ENCODE measurements at regions not wholly inside any gene's neighbourhood (a gene's known extent, or its start where the extent isn't known, plus 50 kb on each side); places are given as distances from the start of the nearest gene placed in this dataset.

GRCh38 chr5:135119481-135119880, 85.5 kb upstream of the PITX1 start:
- DNase-seq (ENCODE audit: extremely low spot score, unreplicated experiment): no peak
- no peak for TF ChIP-seq CTCF (IDR thresholded peaks at IDR 0.05)
- no peak overlapping the region for H3K4me3 Mint-ChIP-seq (ENCODE audit: unreplicated experiment)
- peaks cover 43% of the 10 kb centered on the region for H3K27me3 Mint-ChIP-seq (ENCODE audit: unreplicated experiment)
- H3K27ac Mint-ChIP-seq (ENCODE audit: unreplicated experiment): no peak overlapping the region
- no peaks in the 10 kb centered on the region for H3K9me3 Mint-ChIP-seq (ENCODE audit: unreplicated experiment)
- H3K4me1 Mint-ChIP-seq (ENCODE audit: unreplicated experiment): no peaks in the 10 kb centered on the region
- no peaks in the 10 kb centered on the region for H3K36me3 Mint-ChIP-seq (ENCODE audit: unreplicated experiment)

GRCh38 chr5:135117590-135117989, 83.6 kb upstream of the PITX1 start:
- DNase-seq (ENCODE audit: extremely low spot score, unreplicated experiment): no peak
- Mint-ChIP-seq H3K36me3 (ENCODE audit: unreplicated experiment) (no peaks in the 10 kb centered on the region), H3K4me1 (ENCODE audit: unreplicated experiment) (no peaks in the 10 kb centered on the region), H3K4me3 (ENCODE audit: unreplicated experiment) (no peak overlapping the region), H3K27ac (ENCODE audit: unreplicated experiment) (no peak overlapping the region), H3K27me3 (ENCODE audit: unreplicated experiment) (peaks cover 29% of the 10 kb centered on the region), H3K9me3 (ENCODE audit: unreplicated experiment) (no peaks in the 10 kb centered on the region)
- no peak for TF ChIP-seq CTCF (IDR thresholded peaks at IDR 0.05)

GRCh38 chr5:135116160-135116561, 82.1 kb upstream of the PITX1 start:
- Mint-ChIP-seq H3K4me3 (ENCODE audit: unreplicated experiment) (no peak overlapping the region), H3K9me3 (ENCODE audit: unreplicated experiment) (no peaks in the 10 kb centered on the region), H3K36me3 (ENCODE audit: unreplicated experiment) (no peaks in the 10 kb centered on the region), H3K27me3 (ENCODE audit: unreplicated experiment) (peaks cover 23% of the 10 kb centered on the region), H3K27ac (ENCODE audit: unreplicated experiment) (no peak overlapping the region), H3K4me1 (ENCODE audit: unreplicated experiment) (no peaks in the 10 kb centered on the region)
- no peak for TF ChIP-seq CTCF (IDR thresholded peaks at IDR 0.05)
- DNase-seq (ENCODE audit: extremely low spot score, unreplicated experiment): no peak

- H3K4me3 Mint-ChIP-seq (ENCODE audit: unreplicated experiment): no peak overlapping the region
- no peak for DNase-seq (ENCODE audit: extremely low spot score, unreplicated experiment)
- no peaks in the 10 kb centered on the region for H3K4me1 Mint-ChIP-seq (ENCODE audit: unreplicated experiment)
- no peaks in the 10 kb centered on the region for H3K9me3 Mint-ChIP-seq (ENCODE audit: unreplicated experiment)
- no peaks in the 10 kb centered on the region for H3K36me3 Mint-ChIP-seq (ENCODE audit: unreplicated experiment)
- no peak overlapping the region for H3K27ac Mint-ChIP-seq (ENCODE audit: unreplicated experiment)
- H3K27me3 Mint-ChIP-seq (ENCODE audit: unreplicated experiment): peaks cover 26% of the 10 kb centered on the region
- no peak for TF ChIP-seq CTCF (IDR thresholded peaks at IDR 0.05)
These were observed 81.6 kb upstream of the PITX1 start for GRCh38 chr5:135115591-135115990.

- TF ChIP-seq CTCF (IDR thresholded peaks at IDR 0.05): no peak
- no peaks in the 10 kb centered on the region for H3K9me3 Mint-ChIP-seq (ENCODE audit: unreplicated experiment)
These were observed 80.7 kb upstream of the PITX1 start for GRCh38 chr5:135114759-135115158.

More at GRCh38 chr5:135114759-135115158, 80.7 kb upstream of the PITX1 start:
- Mint-ChIP-seq H3K4me1 (ENCODE audit: unreplicated experiment) (no peaks in the 10 kb centered on the region), H3K27ac (ENCODE audit: unreplicated experiment) (no peak overlapping the region), H3K36me3 (ENCODE audit: unreplicated experiment) (no peaks in the 10 kb centered on the region), H3K27me3 (ENCODE audit: unreplicated experiment) (peaks cover 34% of the 10 kb centered on the region), H3K4me3 (ENCODE audit: unreplicated experiment) (no peak overlapping the region)
- no peak for DNase-seq (ENCODE audit: extremely low spot score, unreplicated experiment)

All from osteocyte (in vitro differentiated cells).